NOMO-1 treated with dmso at 0.1 percent for 144 hours (cell line): ENCODE measurements at regions not wholly inside any gene's neighbourhood (a gene's known extent, or its start where the extent isn't known, plus 50 kb on each side); places are given as distances from the start of the nearest gene placed in this dataset.

Experiments used
- DNase-seq: peaks from one replicate; lab custom pipeline; 2025; ENCODE audit not compliant: unreplicated experiment; lab: John Stamatoyannopoulos, UW

DNA sequence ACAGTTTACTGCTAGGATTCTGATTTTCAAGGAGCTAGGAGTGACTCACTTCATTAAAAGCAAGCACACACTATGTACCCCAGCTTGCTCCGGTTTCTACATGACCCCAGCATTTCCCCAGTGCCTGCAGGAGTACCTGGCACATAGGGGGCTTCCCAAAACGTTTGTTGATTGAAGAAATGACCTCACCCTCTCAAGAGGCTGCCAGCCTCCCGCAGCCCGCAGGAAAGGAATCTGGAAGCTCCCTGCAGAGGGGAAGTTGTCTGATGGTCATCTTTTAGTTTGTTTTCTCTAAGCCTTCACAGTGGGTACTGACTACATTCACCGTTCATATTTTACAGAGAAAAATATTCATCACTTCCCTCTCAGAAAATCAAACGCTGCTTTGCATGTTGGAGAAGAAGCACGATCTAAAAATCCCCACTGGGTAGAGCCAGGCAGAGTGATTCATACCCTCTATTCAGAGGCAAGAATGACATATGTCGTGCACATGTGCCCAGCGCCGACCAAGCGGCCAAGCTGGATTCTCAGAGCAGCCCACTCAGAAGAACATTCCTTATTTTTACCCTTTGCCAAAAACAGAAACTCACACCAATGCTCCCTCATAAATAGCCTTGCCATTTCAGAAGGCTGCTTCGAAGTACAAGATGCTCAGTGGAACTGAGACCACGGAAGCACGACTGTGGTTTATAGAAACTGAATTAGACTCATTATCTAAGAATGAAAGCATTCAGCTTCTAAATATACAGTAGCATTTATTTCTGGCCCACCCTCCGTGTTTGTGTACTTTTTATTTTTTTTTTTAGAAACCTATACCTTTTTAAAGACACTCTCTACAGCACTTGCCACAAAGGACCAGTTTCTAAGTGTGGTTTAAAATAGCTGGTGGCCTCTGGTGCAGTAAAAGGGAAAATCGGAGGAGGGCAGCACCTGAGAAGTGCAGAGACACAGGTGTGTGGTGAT, 143.2 kb downstream of the MIS18A start:
- DNase-seq, result no peak

DNA sequence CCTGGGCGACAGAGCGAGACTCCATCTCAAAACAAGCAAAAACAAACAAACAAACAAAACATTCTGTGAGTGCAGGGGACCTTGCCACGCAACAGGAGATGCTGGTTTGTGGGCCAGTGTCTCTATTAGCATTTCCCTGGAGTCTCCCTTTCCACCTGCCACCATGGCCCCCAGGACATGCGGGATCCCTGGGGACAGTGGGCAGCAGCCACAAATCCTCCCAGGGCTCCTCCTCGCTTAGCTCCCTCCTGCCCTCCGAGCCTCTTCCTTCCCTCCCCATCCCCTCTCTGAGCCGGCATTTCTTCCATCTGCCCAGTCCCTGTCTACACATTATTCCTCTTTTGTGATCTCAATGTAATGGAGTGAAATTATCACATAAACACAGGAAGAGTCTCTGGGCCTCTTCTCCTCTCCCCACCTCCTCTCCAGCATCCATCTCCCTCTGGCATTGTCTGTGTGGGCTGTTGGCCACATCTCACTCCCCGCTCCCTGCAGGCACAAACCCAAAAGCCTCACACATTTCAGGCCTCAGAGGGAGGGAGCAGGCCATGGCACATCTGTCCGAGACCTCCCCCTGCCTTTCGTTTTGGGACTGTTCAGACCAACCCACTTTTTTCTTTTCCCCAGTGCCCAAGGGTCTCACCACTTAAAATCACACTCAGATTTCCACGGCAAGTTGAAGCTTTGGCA, 144.3 kb downstream of the MIS18A start:
- no peak for DNase-seq

DNA sequence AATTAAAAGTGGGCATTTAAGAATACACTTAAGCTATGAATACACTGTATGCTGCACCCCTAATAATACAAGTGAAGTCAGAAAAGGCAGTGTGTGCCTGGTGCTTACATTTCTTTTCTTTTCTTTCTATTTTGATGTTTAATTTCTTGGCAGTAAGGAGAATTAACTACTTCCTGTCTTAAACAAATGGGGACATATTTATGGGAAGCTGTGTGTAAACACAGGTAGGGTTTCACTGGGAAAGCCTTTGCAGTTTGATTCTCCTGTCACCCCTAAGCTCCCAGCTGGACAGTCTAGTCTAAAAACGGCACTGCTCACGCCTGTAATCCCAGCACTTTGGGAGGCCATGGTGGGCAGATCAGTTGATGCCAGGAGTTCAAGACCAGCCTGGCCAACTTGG, 146.0 kb downstream of the MIS18A start:
- DNase-seq, result no peak

DNA sequence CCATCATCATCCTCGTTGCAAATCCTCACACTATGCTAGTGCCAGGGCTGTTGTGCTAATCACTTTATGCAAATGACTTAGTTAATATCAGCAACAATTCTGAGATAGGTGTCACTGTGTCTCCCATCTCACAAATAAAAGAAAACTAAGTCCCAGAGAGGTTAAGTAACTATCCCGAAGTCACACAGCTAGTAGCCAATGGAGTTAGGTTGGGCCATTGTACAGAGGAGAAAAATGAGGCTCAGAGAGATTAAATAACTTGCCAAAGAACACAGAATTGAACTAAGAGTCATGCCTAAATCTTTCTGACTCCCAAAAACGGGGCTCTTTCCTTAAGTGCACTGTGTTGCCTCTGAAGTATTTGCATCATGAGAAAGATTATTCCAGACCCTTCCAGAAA, 146.4 kb downstream of the MIS18A start:
- DNase-seq, result no peak

DNA sequence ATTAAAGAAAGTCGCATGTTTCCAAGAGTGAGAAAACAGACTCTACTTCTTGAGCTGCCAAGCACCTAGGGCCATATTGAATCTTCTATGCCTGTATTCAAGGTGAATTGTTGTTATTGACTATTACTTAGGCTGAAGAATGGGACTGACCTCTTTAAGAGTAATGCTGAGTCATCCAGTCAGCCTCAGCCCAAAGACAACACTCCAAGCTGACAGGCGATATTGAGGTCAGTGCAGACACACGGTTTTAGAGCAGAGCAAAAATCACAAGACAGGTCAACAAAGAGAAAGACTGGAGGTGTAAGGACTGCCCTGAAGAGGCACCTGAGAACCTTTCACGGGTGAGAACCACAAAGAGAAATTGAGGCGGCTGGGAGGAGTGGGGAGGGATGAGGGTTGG, 146.9 kb downstream of the MIS18A start:
- DNase-seq, result no peak

DNA sequence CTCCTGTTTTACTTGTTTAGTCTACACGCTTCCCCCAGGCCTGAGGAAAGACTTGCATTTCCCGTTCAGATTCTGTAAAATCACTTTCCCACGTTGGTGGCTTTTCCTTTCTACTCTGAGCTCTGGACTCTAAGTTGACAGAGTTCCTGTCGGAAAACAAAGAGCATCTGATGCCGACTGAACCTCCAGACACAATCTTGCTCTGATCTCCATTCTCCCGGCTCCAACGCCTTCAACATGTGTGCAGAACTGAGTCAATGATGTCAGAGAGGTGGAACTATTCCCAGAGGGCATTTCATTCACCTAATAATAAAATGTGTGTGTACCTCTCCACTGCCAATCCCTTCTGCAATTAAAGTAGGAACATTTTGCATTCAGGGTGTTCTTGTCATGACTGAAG, 147.7 kb downstream of the MIS18A start:
- no peak for DNase-seq

DNA sequence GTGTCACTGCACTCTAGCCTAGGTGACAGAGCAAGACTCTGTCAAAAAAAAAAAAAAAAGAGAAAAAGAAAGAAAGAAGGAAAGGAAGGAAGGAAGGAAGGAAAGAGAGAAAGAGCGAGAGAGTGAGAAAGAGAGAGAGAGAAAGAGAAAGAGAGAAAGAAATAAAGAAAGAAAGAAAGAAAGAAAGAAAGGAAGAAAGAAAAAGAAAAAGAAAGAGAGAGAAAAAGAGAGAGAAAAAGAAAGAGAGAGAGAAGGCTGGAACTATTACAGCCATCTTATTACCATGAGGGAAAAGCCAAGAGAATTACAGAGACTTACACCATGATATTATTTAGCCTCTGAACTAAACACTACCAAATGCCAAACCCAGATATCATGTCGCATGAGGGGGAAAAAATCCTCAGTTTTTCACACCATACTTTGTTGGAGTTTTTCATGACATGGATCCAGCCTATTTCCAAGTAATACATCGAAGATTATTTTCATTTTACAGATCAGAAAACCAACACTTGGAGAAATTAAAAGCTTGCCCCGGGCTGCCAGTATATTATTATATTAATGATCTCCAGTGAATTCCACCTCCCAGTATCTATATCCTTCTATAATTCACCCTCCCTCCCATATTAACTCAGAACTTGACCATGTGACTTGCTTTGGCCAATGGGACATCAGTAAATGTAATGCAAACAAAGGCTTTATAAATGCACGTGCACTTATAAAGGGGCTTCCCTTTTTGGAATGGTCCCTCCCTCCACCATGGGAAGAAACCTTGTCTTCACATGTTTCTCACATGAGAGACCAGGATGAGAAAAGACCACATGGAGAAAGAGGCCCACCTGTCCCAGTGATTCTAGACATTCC, 148.6 kb downstream of the MIS18A start:
- no peak for DNase-seq

DNA sequence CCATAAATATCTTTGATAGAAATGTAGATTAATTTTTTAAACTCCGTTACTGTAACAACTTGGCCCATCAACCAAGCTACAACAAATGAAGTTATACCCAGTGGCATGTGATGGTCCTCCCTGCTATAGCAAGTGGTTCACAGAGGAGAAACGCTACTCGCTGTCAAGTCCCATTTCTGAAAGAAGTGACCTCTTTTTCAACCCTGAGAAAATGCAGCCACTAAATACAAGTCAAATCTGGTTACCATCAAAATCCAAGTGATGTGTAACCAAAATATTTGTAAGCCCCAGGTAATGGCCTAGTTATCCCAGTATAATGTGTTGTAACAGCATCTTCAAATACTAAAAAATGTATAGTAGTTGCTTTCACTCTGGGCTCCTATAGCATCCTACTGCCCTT, 151.8 kb downstream of the MIS18A start:
- no peak for DNase-seq

DNA sequence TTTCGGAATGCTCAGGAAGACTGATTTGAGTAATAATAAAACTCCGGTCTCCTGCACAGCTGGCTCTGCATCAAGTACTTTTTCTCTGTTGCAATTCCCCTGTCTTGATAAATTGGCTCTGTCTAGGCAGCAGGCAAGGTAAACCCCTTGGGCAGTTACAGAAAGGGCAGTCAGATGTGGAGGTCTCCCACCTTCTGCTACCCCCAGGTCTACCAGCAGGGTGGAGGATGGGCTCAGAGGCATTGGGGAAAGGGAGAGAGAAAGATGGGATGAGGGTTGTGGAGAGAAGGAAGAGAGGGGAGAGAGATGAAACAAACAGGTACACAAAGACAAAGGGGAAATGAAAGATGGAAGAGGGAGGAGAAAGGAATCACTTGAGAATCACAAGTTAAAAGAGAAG, 156.8 kb downstream of the MIS18A start:
- DNase-seq, result no peak

DNA sequence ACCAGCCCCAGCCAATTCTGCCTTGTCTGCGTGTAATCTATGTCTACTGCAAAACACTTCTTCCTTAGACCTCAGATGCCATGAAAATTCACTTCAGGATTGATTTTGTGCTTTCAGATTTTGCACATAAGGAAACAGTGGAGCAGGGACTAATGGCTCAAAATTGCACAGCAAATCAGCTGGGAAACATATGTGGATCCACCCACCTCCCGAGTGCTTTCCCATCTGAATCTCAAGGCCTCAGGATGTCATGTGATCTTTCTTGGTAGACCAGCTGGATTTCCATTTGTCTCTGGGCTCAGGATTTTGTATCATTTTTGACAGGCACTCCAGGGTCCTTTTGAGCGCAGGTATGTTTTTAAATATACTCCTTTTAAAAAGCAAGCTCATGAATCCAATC, 158.6 kb downstream of the MIS18A start:
- DNase-seq, result no peak

DNA sequence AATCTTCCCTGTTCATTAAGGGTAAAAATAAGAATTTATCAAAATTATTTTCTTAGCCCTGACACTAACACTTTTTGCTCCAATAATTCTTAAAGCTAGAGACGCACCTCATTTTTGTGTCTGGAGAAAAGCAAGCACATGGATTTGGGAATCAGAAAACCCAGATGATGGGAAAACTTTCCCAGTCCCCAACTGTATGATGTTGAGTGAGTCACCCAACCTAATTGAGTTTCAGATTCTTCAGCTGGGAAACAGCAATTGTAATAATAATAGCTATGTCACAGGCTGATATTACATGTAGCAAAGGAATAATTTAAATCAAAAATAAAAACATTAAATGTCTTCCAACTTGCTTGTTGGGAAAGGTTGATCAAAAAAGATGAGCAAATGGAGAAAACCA, 159.0 kb downstream of the MIS18A start:
- no peak for DNase-seq

DNA sequence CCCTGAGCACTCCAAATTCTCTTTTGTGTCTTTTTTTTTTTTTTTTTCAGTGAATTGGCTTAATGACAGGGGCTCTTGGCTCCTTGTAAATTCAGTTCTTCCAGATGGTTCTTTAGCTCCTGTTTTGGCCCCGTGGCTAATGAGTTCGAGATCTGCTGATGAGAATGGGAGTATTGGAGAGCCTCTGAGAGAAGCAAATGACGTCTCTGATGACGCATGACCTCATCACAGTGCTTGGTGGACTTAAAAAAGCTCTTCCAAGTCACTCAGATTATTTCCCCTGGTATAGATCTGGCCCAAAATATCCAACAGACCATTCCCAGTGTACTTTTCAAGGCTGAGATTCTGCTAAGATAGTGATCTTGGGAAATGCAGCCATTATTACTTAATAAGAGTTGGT, 159.5 kb downstream of the MIS18A start:
- DNase-seq, result no peak

DNA sequence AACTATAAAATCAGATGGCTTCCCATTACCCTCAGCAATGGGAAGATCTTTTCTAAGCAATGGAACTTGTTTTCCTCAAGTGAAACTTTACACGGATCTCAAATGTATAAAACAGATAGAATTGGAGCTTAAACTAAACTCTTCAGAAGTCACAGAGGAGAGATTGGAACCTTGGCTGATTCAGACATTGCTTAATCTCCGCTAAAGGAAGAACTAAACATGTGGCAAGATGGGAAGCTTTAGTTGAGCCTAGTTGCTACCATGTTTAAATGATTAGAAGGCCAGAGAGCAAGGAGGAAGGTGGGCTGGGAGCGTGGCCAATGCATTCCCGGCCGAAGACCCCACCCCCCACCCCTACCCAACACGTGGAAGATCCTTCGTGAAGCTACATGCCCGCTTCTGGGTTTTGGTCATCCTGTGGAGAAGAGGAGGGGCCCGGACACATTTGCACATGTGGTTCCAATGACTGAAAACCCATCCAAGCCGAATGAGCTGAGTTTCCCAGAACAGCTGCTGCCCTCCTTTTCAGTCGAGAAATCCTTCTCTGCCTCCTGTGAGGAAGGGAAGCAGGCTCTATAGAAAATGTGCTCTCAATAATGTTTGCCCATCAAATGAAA, 164.3 kb downstream of the MIS18A start:
- DNase-seq, result no peak

DNA sequence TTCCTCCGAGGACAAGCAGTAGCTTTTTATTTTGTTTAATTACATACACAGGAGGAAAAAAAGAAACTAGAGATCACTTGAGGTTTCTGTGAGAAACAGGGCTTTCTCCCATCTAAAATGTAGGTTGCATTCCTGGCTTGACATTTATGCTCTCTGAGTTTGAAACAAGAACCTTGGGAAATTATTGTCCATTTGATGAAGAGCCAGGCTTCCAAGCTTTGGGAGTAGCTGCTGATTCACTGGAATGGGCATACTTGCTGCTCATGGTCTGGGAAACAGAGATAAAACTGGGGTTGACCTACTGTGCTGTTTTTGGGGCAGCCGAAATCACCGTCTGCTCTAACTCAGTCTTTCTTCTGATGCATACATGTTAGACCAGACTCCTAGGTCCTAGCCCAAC, 165.4 kb downstream of the MIS18A start:
- no peak for DNase-seq

DNA sequence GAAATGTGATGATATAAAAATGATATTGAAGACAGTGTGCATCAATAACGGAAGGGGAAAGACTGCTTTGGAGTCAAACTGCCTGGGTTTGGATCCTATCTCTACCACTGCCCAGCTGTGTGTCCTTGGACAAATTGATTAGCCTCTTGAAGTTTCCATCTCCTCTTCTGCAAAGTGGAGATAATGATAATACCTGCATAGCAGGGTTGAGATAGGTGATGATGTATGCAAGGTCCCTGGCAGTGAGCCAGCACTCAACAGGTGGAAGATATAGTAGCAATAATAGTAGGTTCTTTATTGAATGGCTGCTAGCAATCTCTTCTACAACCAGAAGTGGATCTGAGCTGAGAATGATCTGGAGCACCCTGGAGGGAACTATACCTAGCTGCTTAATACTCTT, 166.7 kb downstream of the MIS18A start:
- DNase-seq, result no peak

DNA sequence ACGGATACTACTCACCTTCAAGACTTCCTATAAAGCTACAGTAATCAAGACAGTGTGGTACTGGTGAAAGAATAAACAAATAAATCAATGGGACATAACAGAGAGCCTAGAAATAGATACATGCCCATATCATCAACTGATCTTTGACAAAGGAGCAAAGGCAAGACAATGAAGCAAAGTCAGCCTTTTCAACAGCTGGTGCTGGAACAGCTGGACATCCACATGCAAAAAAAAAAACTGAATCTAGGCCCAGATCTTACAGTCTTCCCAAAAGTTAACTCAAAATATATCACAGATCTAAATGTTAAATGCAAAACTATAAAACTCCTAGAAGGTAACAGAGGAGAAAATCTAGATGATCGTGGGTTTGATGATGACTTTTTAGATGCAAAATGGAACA, 170.3 kb downstream of the MIS18A start:
- DNase-seq, result no peak

DNA sequence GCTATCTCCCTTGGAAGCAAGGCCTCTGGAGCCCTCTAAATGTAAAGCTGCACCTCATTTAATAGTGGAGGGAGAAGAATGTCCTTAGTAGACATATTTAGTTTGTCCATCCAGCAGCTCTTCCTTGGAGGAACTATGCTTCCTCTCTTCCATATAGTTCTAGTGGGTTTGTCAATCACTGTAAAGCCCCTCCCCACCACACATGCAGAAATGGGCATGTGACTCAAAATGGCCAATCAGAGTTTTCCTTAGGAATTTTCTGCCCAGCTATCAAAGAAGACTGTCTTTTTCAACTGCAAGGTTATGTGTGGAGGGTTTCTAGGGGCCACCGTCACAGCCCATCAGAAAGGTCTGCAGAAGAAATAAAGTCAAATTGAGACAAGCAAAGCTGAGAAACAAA, 175.5 kb downstream of the MIS18A start:
- no peak for DNase-seq

DNA sequence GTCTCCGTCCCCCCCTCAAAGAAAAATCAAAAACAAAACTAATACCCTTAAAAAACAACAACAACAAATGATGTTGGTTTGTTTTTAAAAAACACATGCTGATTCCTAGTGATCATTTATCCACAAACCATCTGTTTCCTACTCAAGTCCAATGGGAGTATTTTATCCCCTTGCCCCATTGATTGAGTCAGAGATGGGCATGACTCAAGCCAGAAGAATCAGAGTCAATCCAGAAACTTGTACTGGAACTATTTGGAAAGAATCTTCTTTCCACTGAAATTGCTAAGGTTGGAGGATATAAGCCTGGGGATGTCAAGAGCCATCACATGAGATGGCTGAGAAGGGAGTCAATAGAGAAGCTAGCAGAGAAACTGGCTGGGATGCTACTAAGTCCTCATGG, 176.4 kb downstream of the MIS18A start:
- no peak for DNase-seq

DNA sequence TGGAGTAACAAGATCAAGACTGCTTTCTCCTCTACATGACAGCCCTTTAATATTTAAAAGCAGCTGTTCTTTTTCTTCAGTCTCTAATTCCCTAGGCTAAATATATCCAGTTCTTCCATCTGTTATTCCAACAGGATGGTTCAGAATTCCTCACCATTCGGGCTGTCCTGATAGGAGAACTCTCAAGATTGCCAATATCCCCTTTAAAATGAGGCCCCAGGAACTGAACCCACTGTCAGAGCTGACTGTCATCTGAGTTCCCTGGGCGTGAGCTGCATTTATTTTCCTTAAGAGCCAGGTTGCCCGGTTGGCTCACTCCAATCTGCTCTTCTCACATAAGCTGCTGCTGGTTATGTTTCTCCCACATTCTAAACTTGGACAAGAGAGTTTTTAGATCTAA, 177.6 kb downstream of the MIS18A start:
- DNase-seq, result no peak

DNA sequence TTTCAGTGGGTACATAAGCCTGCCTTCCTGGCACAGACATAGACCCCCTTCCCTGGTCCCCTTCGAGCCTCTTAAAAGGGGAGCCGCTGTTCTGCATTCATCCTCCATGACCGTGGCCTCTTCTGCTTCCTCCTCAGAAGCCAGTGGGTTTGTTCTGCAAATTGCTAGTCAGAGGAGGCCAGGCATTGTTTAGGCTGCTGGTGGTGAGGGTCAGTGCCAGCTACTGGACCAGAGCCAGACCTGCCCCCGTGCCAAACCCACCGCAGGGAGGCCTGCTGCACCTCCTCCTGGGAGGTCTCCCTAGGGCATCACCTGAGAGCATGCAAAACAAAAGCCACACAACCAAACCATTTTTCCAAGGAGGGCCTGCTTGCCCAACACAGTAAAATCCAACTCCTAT, 178.4 kb downstream of the MIS18A start:
- DNase-seq, result no peak

DNA sequence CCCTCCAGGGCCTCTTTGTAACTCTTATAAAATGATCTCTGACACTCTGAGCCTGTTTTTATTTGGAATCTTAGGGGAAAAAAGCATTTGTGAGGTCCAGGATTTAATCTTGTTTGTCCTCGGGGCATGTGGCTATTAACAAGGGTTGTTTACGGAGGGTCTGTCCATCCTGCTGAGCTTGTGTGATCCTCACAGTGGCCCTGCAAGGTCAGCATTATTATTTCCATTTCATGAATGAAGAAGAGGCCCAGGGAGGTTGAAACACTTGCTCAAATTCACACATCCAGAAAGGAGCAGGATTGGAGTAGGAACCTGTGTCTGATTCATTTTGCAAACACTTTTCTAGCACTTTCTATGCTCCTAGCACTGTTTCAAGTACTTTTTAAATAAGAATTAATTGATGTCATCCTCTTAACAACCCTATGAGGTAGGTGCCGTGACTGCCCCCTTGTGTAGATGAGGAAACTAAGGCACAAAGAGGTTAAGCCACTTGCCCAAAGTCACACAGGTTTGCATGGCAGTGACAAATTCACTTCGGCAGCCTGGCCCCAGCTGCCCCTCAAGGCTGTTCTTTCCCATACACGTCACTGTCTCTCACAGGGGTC, 178.9 kb downstream of the MIS18A start:
- no peak for DNase-seq
